ENCODE measurements at regions not wholly inside any gene's neighbourhood (a gene's known extent, or its start where the extent isn't known, plus 50 kb on each side); places are given as distances from the start of the nearest gene placed in this dataset.

DNA sequence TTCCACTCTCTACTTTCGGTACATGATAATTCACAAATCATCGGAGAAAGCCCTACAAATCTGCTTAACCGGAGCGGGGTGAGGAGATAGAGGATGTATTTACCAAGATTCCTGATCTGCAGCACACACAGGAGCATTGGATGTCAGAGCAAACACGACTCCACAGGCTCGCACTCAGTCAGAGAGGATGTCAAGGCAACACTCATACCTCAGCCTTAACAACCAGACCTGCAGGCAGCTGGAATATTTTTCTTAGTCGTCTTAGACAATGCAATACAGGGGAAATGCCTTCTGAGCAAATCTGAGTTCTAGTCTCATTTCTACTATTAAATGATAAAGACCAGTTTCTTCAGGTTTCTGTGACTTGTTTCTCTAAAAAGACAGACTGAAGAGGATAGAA is 159.3 kb upstream of the CPNE8 start:
- no peak for DNase-seq (ENCODE audit: extremely low read depth, low read depth)
- no peak overlapping the region for H3K4me3 ChIP-seq (replicated peaks; ENCODE audit: low read depth, low read length)
- TF ChIP-seq, protein P1, sequence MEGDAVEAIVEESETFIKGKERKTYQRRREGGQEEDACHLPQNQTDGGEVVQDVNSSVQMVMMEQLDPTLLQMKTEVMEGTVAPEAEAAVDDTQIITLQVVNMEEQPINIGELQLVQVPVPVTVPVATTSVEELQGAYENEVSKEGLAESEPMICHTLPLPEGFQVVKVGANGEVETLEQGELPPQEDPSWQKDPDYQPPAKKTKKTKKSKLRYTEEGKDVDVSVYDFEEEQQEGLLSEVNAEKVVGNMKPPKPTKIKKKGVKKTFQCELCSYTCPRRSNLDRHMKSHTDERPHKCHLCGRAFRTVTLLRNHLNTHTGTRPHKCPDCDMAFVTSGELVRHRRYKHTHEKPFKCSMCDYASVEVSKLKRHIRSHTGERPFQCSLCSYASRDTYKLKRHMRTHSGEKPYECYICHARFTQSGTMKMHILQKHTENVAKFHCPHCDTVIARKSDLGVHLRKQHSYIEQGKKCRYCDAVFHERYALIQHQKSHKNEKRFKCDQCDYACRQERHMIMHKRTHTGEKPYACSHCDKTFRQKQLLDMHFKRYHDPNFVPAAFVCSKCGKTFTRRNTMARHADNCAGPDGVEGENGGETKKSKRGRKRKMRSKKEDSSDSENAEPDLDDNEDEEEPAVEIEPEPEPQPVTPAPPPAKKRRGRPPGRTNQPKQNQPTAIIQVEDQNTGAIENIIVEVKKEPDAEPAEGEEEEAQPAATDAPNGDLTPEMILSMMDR (IDR thresholded peaks at IDR 0.05; ENCODE audit: low read depth, low read length, missing control alignments), result no peak

DNA sequence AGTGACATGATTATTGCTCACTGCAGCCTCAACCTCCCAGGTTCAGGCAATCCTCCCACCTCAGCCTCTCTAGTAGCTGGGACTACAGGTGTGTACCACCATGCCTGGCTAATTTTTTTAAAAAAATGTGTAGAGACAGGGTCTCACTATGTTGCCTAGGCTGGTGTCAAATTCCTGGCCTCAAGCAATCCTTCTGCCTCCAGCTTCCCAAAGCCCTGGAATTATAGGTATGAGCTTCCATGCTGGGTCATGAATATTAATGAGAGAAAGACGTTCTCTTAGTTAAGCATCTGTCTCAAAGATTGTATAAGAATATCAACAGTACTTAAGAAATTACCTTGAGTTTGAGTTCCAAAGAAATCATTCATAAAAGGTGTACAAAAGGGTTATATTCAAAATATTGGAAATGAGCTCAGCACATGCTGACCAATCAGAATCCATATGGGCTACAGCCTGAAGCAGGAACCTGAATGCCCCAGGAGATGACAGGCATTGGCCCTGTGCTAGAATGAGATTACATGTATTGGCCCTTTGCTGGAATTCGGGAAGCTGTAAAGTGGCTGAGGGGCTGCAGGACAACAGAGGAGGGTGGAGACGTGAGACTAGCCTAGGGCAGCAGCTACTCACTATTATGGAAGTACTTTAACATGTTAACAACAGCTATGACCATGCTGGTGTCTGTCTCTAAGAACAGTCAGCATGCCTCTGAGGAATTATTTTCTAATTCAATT is 157.0 kb upstream of the CPNE8 start:
- H3K4me3 ChIP-seq (replicated peaks; ENCODE audit: low read depth, low read length), result no peak overlapping the region
- TF ChIP-seq, protein P1 (IDR thresholded peaks at IDR 0.05; ENCODE audit: low read depth, low read length, missing control alignments), result no peak
- DNase-seq (ENCODE audit: extremely low read depth, low read depth), result no peak

DNA sequence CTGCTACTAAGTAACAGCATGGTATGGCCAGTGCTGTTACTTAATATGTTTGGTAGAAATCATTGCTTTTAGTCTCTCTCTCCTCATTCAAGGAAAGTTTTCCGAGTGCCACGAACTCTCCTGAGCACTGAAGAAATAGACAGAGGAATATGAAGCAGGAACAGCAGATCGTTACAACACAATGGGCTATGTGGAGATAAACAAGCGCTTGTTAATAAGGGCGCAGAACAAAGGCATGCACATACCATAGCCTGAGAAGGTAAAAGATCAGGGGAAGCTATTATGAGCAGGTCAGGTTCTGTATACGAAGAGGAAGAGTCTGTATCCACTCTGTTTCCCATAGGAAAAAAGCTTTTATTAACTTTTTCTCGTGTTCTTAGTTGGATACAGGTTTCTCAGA is 156.2 kb upstream of the CPNE8 start:
- no peak overlapping the region for H3K4me3 ChIP-seq (replicated peaks; ENCODE audit: low read depth, low read length)
- no peak for DNase-seq (ENCODE audit: extremely low read depth, low read depth)
- TF ChIP-seq, protein P1 (IDR thresholded peaks at IDR 0.05; ENCODE audit: low read depth, low read length, missing control alignments), result no peak

DNA sequence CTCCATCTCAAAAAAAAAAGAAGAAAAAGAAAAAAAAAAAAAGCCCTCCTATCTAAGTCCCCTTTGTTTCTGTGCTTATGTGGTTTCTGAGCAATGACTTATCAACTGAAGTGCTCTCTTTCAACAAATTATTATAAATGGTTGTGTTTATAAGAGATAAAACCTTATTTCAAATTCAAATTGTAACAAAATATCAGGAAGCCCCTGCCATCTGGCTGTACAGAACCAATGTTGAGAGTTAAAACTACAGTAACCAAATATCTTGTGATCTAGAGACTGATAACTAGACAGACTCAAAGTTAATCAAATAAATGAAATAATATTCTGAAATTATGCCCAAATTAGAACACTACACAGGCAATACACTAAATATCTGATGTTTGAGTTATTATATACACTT is 143.0 kb upstream of the CPNE8 start:
- TF ChIP-seq, protein P1 (IDR thresholded peaks at IDR 0.05; ENCODE audit: low read depth, low read length, missing control alignments), result no peak
- no peak for DNase-seq (ENCODE audit: extremely low read depth, low read depth)
- no peak overlapping the region for H3K4me3 ChIP-seq (replicated peaks; ENCODE audit: low read depth, low read length)

DNA sequence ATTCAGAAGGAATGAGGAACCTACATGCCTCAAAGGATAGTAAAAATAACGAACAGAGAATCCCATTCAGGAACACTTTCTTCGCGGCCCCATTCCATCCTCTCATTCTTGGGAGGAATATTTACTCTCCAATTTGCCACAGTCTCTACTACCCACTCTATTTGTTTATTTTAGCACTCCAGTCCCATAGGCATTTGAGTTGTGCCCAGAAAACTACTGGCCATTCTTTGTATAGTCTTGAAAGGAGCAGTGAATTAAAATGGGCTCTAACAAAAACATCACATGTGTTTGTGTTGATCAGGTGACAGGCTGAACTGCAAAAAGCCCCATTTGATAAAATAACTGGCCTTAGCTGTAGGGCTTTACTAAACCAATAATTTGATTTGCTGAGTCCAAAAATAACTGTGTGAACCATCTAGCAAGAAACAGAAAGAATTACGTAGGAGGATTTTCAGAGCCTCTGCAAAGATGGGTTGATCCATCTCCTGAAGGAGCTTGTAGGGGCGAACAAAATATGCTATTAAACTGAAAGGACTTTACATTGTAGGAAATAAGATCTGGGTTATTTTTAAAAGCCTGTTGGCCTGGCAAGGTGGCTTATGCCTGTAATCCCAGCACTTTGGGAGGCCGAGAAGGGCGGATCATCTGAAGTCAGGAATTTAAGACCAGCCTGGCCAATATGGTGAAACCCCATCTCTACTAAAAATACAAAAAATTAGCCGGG is 142.3 kb upstream of the CPNE8 start:
- DNase-seq (ENCODE audit: extremely low read depth, low read depth), result no peak
- H3K4me3 ChIP-seq (replicated peaks; ENCODE audit: low read depth, low read length), result no peak overlapping the region
- TF ChIP-seq, protein P1 (IDR thresholded peaks at IDR 0.05; ENCODE audit: low read depth, low read length, missing control alignments), result no peak

DNA sequence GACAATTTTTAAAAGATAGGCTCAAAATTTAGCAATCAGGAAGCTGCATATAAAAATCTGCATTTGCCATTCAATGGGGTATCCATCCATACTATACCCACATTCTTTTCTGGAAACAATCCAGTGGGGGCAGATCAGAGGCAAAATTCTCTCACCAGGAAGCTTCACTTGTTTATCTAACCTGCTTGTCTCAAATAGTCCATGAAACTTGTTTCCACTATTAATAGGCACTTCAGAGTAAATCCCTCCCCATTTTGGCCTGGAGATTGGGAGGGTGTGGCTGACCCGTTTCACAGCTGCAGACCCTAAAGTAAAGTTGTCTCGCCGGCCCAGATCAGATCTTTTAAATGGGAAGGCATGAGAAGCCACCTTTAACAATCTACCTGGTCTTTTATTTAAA is 139.4 kb upstream of the CPNE8 start:
- DNase-seq (ENCODE audit: extremely low read depth, low read depth), result no peak
- TF ChIP-seq, protein P1 (IDR thresholded peaks at IDR 0.05; ENCODE audit: low read depth, low read length, missing control alignments), result no peak
- no peak overlapping the region for H3K4me3 ChIP-seq (replicated peaks; ENCODE audit: low read depth, low read length)

Measured in HFF-Myc (cell line).